NT2/D1 (cell line): ENCODE measurements at regions not wholly inside any gene's neighbourhood (a gene's known extent, or its start where the extent isn't known, plus 50 kb on each side); places are given as distances from the start of the nearest gene placed in this dataset.

Source experiments
- SUZ12 ChIP-seq: IDR thresholded peaks from 2 replicates; pipeline ENCODE4 v1.6.1; 2011; ENCODE audit not compliant: insufficient read length, insufficient read depth; ENCODE audit errors: extremely low read depth
- ZNF274 ChIP-seq: IDR thresholded peaks from 2 replicates; pipeline ENCODE4 v1.6.1; 2011; ENCODE audit warnings: mild to moderate bottlenecking, low read depth, low read length

- TF ChIP-seq ZNF274, result no peak
- TF ChIP-seq SUZ12, result no peak
These were observed 113.1 kb upstream of the REG3A start for GRCh38 chr2:79272616-79273015.
